Stomach (tissue), 8 donors: ENCODE measurements at regions not wholly inside any gene's neighbourhood (a gene's known extent, or its start where the extent isn't known, plus 50 kb on each side); places are given as distances from the start of the nearest gene placed in this dataset.

Experiments used
- DNase-seq, 2 donors: peaks; one replicate each; pipeline versions ENCODE4 v3.0.0 to v3.0.0-alpha.2; 2013 to 2019
- H3K27ac ChIP-seq, 5 donors: fragments of 200-600 bp in 4 of 5; sonication (generic) in 4 of 5; one replicate each; pipeline ENCODE4 v1.5.1; 2013 to 2019; ENCODE audit warnings: mild to moderate bottlenecking in 1 of 5, moderate library complexity in 1 of 5
- H3K27me3 ChIP-seq, 3 donors: fragments of 200-600 bp; sonication (generic); one replicate each; pipeline ENCODE4 v1.5.1; 2017 to 2019; ENCODE audit warnings: mixed run types in 1 of 3
- H3K36me3 ChIP-seq, 4 donors: fragments of 200-600 bp; sonication (generic); 1 replicate in 3 of 4; 2 replicates in 1 of 4; pipeline ENCODE4 v1.5.1; 2016 to 2019
- H3K4me1 ChIP-seq, 4 donors: fragments of 200-600 bp; sonication (generic); one replicate each; pipeline ENCODE4 v1.5.1; 2016 to 2019
- H3K4me3 ChIP-seq, 4 donors: fragments of 200-600 bp; sonication (generic) in 3 of 4; one replicate each; pipeline ENCODE4 v1.5.1; 2016 to 2019; ENCODE audit warnings: mild to moderate bottlenecking in 1 of 4
- H3K9me3 ChIP-seq, 4 donors: fragments of 200-600 bp; sonication (generic); one replicate each; pipeline ENCODE4 v1.5.1; 2016 to 2019
- EP300 ChIP-seq: sonication (generic); formaldehyde crosslinking; IDR thresholded peaks from one replicate; pipeline ENCODE4 v1.6.1; 2017; ENCODE audit warnings: antibody characterized with exemption
- POLR2A ChIP-seq, 4 donors: fragments of 450-650 bp; IDR thresholded peaks; one replicate each; pipeline ENCODE4 v1.6.1; 2016; ENCODE audit warnings: antibody characterized with exemption in 4 of 4, control low read depth in 2 of 4, mild to moderate bottlenecking in 1 of 4, moderate library complexity in 1 of 4
- POLR2AphosphoS5 ChIP-seq, 3 donors: sonication (generic); formaldehyde crosslinking; IDR thresholded peaks; one replicate each; pipeline ENCODE4 v1.6.1; 2016; ENCODE audit warnings: antibody characterized with exemption in 3 of 3
- WGBS, 5 donors: extraction: QIAGEN DNeasy Blood & Tissue Kit in 3 of 5; methylation state at CpG; one replicate each; pipeline versions ENCODE4 v1.1.5 to v1.1.7; 2013 to 2018; 5-methylcytosine and 5-hydroxymethylcytosine counted together
- intact Hi-C: fragments of 100-400 bp; cut with DNase I; formaldehyde crosslinking; loops from one replicate; pipeline ENCODE4 v1.15.1; 2023; ENCODE audit warnings: low total_unique reads
- TF ChIP-seq, protein P1 (sequence below), 7 experiments: fragments of 450-650 bp in 4 of 7; fragments of 200-600 bp in 3 of 7; sonication (generic) in 3 of 7; IDR thresholded peaks; one replicate each; pipeline ENCODE4 v1.5.1; 2016 to 2019; ENCODE audit warnings: antibody characterized with exemption in 7 of 7, control low read depth in 2 of 7, mild to moderate bottlenecking in 1 of 7
- donor health status: healthy with polysubstance abuse.
- donor health status: Bipolar disorder and iron deficiency.
- donor health status: healthy.

DNA sequence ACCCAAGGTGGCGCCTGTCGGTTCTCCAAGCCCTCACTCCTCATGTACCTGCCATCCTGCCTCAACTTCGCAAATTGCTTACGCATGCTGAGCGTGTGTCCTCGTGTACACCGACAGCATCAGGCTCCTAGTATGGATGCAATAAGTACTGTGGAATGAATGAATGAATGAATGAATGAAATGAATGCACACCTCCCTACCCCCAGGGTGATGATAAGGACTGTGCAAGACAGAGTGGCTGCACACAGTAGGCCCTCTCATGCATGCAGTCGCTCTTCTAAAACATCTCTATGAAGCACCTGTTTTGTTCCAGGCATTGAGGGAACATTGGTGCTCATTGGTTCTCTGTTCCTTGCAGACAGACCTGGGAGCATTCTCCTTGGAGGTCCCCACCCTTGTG is 49.8 kb upstream of the H6PD start:
- no peaks in the 10 kb centered on the region for H3K36me3 ChIP-seq
- DNase-seq: no peak
- peaks cover 30 to 51% (median 36%) of the 10 kb centered on the region in 4 donors for H3K4me1 ChIP-seq
- no peak overlapping the region for H3K4me3 ChIP-seq
- H3K9me3 ChIP-seq: no peaks in the 10 kb centered on the region
- TF ChIP-seq POLR2AphosphoS5 (IDR thresholded peaks at IDR 0.05) (no peak), POLR2A (IDR thresholded peaks at IDR 0.05) (no peak), EP300 (no peak)
- TF ChIP-seq, protein P1, sequence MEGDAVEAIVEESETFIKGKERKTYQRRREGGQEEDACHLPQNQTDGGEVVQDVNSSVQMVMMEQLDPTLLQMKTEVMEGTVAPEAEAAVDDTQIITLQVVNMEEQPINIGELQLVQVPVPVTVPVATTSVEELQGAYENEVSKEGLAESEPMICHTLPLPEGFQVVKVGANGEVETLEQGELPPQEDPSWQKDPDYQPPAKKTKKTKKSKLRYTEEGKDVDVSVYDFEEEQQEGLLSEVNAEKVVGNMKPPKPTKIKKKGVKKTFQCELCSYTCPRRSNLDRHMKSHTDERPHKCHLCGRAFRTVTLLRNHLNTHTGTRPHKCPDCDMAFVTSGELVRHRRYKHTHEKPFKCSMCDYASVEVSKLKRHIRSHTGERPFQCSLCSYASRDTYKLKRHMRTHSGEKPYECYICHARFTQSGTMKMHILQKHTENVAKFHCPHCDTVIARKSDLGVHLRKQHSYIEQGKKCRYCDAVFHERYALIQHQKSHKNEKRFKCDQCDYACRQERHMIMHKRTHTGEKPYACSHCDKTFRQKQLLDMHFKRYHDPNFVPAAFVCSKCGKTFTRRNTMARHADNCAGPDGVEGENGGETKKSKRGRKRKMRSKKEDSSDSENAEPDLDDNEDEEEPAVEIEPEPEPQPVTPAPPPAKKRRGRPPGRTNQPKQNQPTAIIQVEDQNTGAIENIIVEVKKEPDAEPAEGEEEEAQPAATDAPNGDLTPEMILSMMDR (IDR thresholded peaks at IDR 0.05): no peak
- peaks cover 0 to 31% (median 5%) of the 10 kb centered on the region in 3 donors for H3K27me3 ChIP-seq
- intact Hi-C loops: no loop called here
- no peak overlapping the region for H3K27ac ChIP-seq
- 94 to 97% (median 95%) methylated on average over 8 of the region's 8 CpGs for WGBS, 5 donors
